ENCODE measurements at regions not wholly inside any gene's neighbourhood (a gene's known extent, or its start where the extent isn't known, plus 50 kb on each side); places are given as distances from the start of the nearest gene placed in this dataset.

GRCh38 chr18:35828591-35828990 is 143.9 kb upstream of the RMP24 start:
- no peak for DNase-seq (ENCODE audit: low spot score)
- in situ Hi-C loops (cut with MboI; ENCODE audit: low sequenced_read_pairs, unreplicated experiment) = no loop called here
- TF ChIP-seq CTCF (IDR thresholded peaks at IDR 0.05; ENCODE audit: borderline replicate concordance, control extremely low read depth, extremely low read depth, insufficient read depth, missing control alignments) = no peak

GRCh38 chr18:35835366-35835765 is 137.1 kb upstream of the RMP24 start:
- in situ Hi-C loops (cut with MboI; ENCODE audit: low sequenced_read_pairs, unreplicated experiment) = no loop called here
- no peak for DNase-seq (ENCODE audit: low spot score)
- no peak for TF ChIP-seq CTCF (IDR thresholded peaks at IDR 0.05; ENCODE audit: borderline replicate concordance, control extremely low read depth, extremely low read depth, insufficient read depth, missing control alignments)

GRCh38 chr18:35835833-35836232 is 136.6 kb upstream of the RMP24 start:
- in situ Hi-C loops (cut with MboI; ENCODE audit: low sequenced_read_pairs, unreplicated experiment) = no loop called here
- TF ChIP-seq CTCF (IDR thresholded peaks at IDR 0.05; ENCODE audit: borderline replicate concordance, control extremely low read depth, extremely low read depth, insufficient read depth, missing control alignments) = no peak
- peak; percentile 6 for DNase-seq (ENCODE audit: low spot score)

- no peak for TF ChIP-seq CTCF (IDR thresholded peaks at IDR 0.05; ENCODE audit: borderline replicate concordance, control extremely low read depth, extremely low read depth, insufficient read depth, missing control alignments)
- in situ Hi-C loops (cut with MboI; ENCODE audit: low sequenced_read_pairs, unreplicated experiment) = no loop called here
Observed at GRCh38 chr18:35836932-35837331, 135.5 kb upstream of the RMP24 start.

GRCh38 chr18:35837922-35838496 is 134.5 kb upstream of the RMP24 start:
- no peak for DNase-seq (ENCODE audit: low spot score)
- in situ Hi-C loops (cut with MboI; ENCODE audit: low sequenced_read_pairs, unreplicated experiment) = no loop called here
- TF ChIP-seq CTCF (IDR thresholded peaks at IDR 0.05; ENCODE audit: borderline replicate concordance, control extremely low read depth, extremely low read depth, insufficient read depth, missing control alignments) = no peak

More at GRCh38 chr18:35836932-35837331, 135.5 kb upstream of the RMP24 start:
- DNase-seq (ENCODE audit: low spot score) = no peak

- no peak for DNase-seq (ENCODE audit: low spot score)
- in situ Hi-C loops (cut with MboI; ENCODE audit: low sequenced_read_pairs, unreplicated experiment) = no loop called here
- TF ChIP-seq CTCF (IDR thresholded peaks at IDR 0.05; ENCODE audit: borderline replicate concordance, control extremely low read depth, extremely low read depth, insufficient read depth, missing control alignments) = no peak
Observed at GRCh38 chr18:35841283-35841682, 131.2 kb upstream of the RMP24 start.

Data from GM13976 (cell line).